Calu3 (cell line): ENCODE measurements at regions not wholly inside any gene's neighbourhood (a gene's known extent, or its start where the extent isn't known, plus 50 kb on each side); places are given as distances from the start of the nearest gene placed in this dataset.

ENCODE experiments used
- BruUV-seq: library from RNA; stranded (reverse); fragments of 400-500 nt; replicated peaks from 2 replicates; lab custom pipeline; 2021; lab: Mats Ljungman, UMichigan
- CTCF ChIA-PET: fragments of 300-600 bp; sonication (Branson Sonifier 250); formaldehyde crosslinking; loops from one replicate; lab custom pipeline; 2022; ENCODE audit warnings: antibody characterized with exemption; lab: Charles Lee
- DNase-seq: peaks from one replicate; pipeline ENCODE4 v3.0.0; 2022
- H3K27ac Mint-ChIP-seq: one replicate; pipeline ENCODE4 v1.8.0; 2022; ENCODE audit warnings: mixed read lengths; ENCODE audit not compliant: unreplicated experiment
- H3K27me3 Mint-ChIP-seq: one replicate; pipeline ENCODE4 v1.8.0; 2022; ENCODE audit warnings: mixed read lengths; ENCODE audit not compliant: unreplicated experiment
- H3K36me3 Mint-ChIP-seq: one replicate; pipeline ENCODE4 v1.8.0; 2022; ENCODE audit warnings: mild to moderate bottlenecking, moderate library complexity, mixed read lengths; ENCODE audit not compliant: insufficient read depth, unreplicated experiment
- H3K4me1 Mint-ChIP-seq: one replicate; pipeline ENCODE4 v1.8.0; 2022; ENCODE audit warnings: mild to moderate bottlenecking, low read depth, mixed read lengths; ENCODE audit not compliant: unreplicated experiment
- H3K4me3 Mint-ChIP-seq: one replicate; pipeline ENCODE4 v1.8.0; 2022; ENCODE audit warnings: mild to moderate bottlenecking, low read depth, moderate library complexity, mixed read lengths; ENCODE audit not compliant: unreplicated experiment
- H3K9me3 Mint-ChIP-seq: one replicate; pipeline ENCODE4 v1.8.0; 2022; ENCODE audit warnings: low read depth, mixed read lengths; ENCODE audit not compliant: unreplicated experiment
- CTCF ChIP-seq: fragments of 200-600 bp; IDR thresholded peaks from one replicate; pipeline ENCODE4 v1.8.0; 2022; ENCODE audit warnings: antibody characterized with exemption; ENCODE audit not compliant: unreplicated experiment
- intact Hi-C: fragments of 100-400 bp; cut with micrococcal nuclease; formaldehyde crosslinking; loops from one replicate; pipeline ENCODE4 v1.10.0; 2022; ENCODE audit not compliant: unreplicated experiment

- Mint-ChIP-seq H3K27ac (no peak overlapping the region), H3K9me3 (no peaks in the 10 kb centered on the region), H3K4me1 (no peaks in the 10 kb centered on the region), H3K4me3 (no peak overlapping the region), H3K27me3 (no peaks in the 10 kb centered on the region), H3K36me3 (no peaks in the 10 kb centered on the region)
- CTCF ChIA-PET, result no interaction called here
- BruUV-seq, result no TSS peak
- DNase-seq, result no peak
- no peak for TF ChIP-seq CTCF
- intact Hi-C loops, result no loop called here
These were observed 181.3 kb downstream of the VEGFC start for GRCh38 chr4:176611381-176611780.

DNA sequence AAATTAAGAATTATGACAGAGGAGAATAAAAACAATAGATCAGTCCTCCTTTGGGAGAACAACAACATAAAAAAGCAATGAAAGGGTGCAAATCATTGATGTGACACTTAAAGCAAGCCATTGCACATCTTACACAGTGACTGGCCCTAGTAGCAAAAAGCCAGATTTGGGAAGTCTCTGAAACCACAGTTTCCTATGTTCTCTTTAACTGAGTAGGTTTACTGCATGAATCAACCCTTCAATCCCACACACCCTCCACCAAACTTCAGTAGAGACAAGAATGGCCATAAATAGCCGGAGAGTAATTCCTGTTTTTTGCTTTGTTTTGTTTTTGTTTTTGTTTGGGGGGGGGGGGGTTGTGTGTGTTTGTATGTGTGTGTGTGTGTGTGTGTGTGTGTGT is 180.8 kb downstream of the VEGFC start:
- no peaks in the 10 kb centered on the region for H3K36me3 Mint-ChIP-seq
- intact Hi-C loops, result no loop called here
- CTCF ChIA-PET, result no interaction called here
- no peaks in the 10 kb centered on the region for H3K4me1 Mint-ChIP-seq
- no peak overlapping the region for H3K27ac Mint-ChIP-seq
- no peaks in the 10 kb centered on the region for H3K27me3 Mint-ChIP-seq
- BruUV-seq, result no TSS peak
- no peak overlapping the region for H3K4me3 Mint-ChIP-seq
- no peak for TF ChIP-seq CTCF
- no peaks in the 10 kb centered on the region for H3K9me3 Mint-ChIP-seq
- DNase-seq, result no peak

- DNase-seq, result no peak
- intact Hi-C loops, result no loop called here
- Mint-ChIP-seq H3K9me3 (no peaks in the 10 kb centered on the region), H3K36me3 (no peaks in the 10 kb centered on the region), H3K27me3 (no peaks in the 10 kb centered on the region), H3K27ac (no peak overlapping the region), H3K4me1 (no peaks in the 10 kb centered on the region), H3K4me3 (no peak overlapping the region)
- CTCF ChIA-PET, result no interaction called here
- no peak for TF ChIP-seq CTCF
- no TSS peak for BruUV-seq
These were observed 177.9 kb downstream of the VEGFC start for GRCh38 chr4:176614793-176615192.

DNA sequence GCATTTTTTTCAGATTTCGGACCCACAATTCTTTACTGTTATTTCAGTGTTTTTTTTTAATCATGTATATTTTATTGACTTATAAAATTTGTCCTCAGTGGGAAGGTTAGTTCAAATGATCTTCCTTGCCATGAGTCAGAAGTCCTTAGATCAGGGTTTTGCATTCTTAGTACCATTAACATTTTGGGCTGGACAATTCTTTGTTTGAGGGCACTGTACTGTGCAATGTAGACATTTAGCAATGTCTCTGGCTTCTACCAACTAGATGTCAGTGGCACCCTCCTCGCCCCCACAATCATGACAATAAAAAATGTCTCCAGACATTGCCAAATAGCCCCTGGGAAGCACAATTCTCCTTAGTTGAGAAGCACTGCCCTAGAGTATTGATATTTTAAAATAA is 176.6 kb downstream of the VEGFC start:
- Mint-ChIP-seq H3K4me1 (no peaks in the 10 kb centered on the region), H3K4me3 (no peak overlapping the region), H3K36me3 (no peaks in the 10 kb centered on the region), H3K27ac (no peak overlapping the region), H3K9me3 (no peaks in the 10 kb centered on the region), H3K27me3 (no peaks in the 10 kb centered on the region)
- DNase-seq, result no peak
- no peak for TF ChIP-seq CTCF
- no TSS peak for BruUV-seq
- intact Hi-C loops, result no loop called here
- CTCF ChIA-PET, result no interaction called here
